ENCODE measurements at regions not wholly inside any gene's neighbourhood (a gene's known extent, or its start where the extent isn't known, plus 50 kb on each side); places are given as distances from the start of the nearest gene placed in this dataset.

DNA sequence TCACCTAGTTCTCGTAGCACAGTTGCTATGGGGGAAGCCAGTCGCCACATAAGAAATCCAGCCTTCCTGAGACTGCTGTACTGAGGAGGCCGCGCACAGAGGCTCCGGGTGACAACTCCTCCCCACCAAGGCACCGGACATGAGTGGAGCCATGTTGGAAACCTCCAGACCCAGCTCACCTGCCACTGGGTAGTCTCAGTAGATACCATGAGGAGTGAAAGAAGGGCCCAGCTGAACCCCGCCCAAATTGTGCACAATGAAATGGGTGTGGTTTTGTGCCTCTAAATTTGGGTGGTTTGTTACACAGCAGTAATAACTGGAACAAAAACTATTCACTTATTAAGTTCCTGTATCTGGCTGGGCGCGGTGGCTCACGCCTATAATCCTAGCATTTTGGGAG, 198.7 kb downstream of the BCOR start:
- Histone ChIP-seq H3K4me2 (ENCODE audit: low read depth, low read length, poor library complexity, severe bottlenecking) (no peak overlapping the region), H3K9me3 (ENCODE audit: insufficient read depth, low read length) (no peaks in the 10 kb centered on the region), H4K20me1 (ENCODE audit: low read depth, low read length) (no peaks in the 10 kb centered on the region), H3K4me3 (ENCODE audit: insufficient read depth, low read length, poor library complexity, severe bottlenecking) (no peak overlapping the region), H3K36me3 (ENCODE audit: low read length) (no peaks in the 10 kb centered on the region), H3K27ac (ENCODE audit: low read depth, low read length) (no peak overlapping the region), H2AFZ (ENCODE audit: low read depth, low read length, severe bottlenecking) (no peak overlapping the region), H3K27me3 (ENCODE audit: low read length) (no peaks in the 10 kb centered on the region), H3K9me2 (replicated peaks; ENCODE audit: insufficient read depth, low read length) (no peaks in the 10 kb centered on the region), H3K9ac (ENCODE audit: low read length) (no peak overlapping the region), H3F3A (ENCODE audit: insufficient read depth) (no peaks in the 10 kb centered on the region), H3K79me2 (ENCODE audit: insufficient read depth, low read length) (no peaks in the 10 kb centered on the region)
- TF ChIP-seq, protein P1, sequence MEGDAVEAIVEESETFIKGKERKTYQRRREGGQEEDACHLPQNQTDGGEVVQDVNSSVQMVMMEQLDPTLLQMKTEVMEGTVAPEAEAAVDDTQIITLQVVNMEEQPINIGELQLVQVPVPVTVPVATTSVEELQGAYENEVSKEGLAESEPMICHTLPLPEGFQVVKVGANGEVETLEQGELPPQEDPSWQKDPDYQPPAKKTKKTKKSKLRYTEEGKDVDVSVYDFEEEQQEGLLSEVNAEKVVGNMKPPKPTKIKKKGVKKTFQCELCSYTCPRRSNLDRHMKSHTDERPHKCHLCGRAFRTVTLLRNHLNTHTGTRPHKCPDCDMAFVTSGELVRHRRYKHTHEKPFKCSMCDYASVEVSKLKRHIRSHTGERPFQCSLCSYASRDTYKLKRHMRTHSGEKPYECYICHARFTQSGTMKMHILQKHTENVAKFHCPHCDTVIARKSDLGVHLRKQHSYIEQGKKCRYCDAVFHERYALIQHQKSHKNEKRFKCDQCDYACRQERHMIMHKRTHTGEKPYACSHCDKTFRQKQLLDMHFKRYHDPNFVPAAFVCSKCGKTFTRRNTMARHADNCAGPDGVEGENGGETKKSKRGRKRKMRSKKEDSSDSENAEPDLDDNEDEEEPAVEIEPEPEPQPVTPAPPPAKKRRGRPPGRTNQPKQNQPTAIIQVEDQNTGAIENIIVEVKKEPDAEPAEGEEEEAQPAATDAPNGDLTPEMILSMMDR (IDR thresholded peaks at IDR 0.05; ENCODE audit: insufficient read depth, low read length, poor library complexity, severe bottlenecking): no peak
- TF ChIP-seq EZH2phosphoT487 (conservative IDR thresholded peaks at IDR 0.05; ENCODE audit: low read length): no peak

DNA sequence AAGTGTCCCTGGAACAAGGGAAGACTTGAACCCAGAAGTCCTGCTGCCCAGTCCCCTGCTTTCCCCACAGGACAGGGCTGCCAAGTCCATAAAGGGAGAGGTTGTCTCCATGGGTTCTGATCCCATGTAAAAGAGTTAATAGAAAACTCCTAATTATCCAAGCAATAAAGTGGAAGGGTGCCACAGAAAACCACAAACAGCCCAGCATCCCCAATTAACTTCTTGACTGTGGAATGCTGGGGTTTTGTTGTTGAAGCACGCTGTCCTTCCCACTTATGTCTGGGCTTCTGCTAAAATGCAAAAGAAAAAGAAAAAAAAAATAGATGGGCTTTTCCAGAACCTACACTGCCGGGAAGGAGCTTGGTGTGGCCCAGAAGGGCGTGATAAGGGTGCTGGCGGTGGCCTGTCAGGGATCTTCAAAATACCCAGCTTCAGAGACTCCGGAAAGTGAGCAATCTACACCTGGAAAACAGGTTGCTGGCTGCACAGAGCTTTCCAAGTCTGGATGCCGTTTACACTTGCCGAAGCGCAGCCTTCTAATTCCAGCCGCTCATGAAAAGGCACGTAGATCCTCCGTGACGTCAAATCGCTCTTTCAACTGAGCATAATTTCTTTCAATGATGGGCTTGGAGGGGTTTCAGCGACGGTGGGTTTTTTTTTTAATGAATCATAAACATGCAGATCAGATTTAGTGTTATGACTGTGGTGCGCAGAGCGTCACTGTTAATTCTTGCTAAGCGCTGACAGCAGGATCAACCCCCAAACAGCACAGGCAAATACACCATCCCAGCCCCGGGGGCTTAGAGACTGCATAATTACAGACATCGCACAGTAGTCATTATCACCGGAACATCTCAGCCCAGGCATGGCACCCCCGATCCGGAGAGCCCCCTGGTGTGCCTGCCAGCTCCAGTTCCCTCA, 197.6 kb downstream of the BCOR start:
- Histone ChIP-seq H3K4me2 (ENCODE audit: low read depth, low read length, poor library complexity, severe bottlenecking) (no peak overlapping the region), H3K79me2 (ENCODE audit: insufficient read depth, low read length) (no peaks in the 10 kb centered on the region), H3K4me3 (ENCODE audit: insufficient read depth, low read length, poor library complexity, severe bottlenecking) (no peak overlapping the region), H3F3A (ENCODE audit: insufficient read depth) (no peaks in the 10 kb centered on the region), H3K36me3 (ENCODE audit: low read length) (no peaks in the 10 kb centered on the region), H4K20me1 (ENCODE audit: low read depth, low read length) (no peaks in the 10 kb centered on the region), H3K9me3 (ENCODE audit: insufficient read depth, low read length) (no peaks in the 10 kb centered on the region), H2AFZ (ENCODE audit: low read depth, low read length, severe bottlenecking) (no peak overlapping the region), H3K9ac (ENCODE audit: low read length) (no peak overlapping the region), H3K27ac (ENCODE audit: low read depth, low read length) (no peak overlapping the region), H3K9me2 (replicated peaks; ENCODE audit: insufficient read depth, low read length) (no peaks in the 10 kb centered on the region), H3K27me3 (ENCODE audit: low read length) (no peaks in the 10 kb centered on the region)
- TF ChIP-seq, protein P1 (IDR thresholded peaks at IDR 0.05; ENCODE audit: insufficient read depth, low read length, poor library complexity, severe bottlenecking): no peak
- no peak for TF ChIP-seq EZH2phosphoT487 (conservative IDR thresholded peaks at IDR 0.05; ENCODE audit: low read length)

DNA sequence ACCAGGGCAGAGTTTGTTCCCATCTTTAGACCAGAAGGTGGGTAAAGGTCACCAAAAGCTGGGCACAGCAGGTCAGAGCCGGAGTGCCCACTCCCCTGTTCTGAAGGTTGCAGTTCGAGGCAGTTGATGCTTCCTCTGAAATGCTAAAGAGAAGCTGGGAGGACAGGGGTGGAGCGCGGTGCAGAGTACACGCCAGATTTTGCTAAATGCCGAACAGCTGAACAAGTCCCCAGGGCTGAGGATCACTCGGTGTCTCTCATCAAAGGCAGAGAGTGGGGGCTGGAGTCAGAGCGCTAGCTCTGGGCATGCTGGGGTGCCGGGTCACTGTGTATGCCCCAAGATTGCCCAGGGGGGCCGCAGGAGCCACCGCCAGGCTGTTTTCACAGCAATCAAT, 197.0 kb downstream of the BCOR start:
- H3K9ac ChIP-seq (ENCODE audit: low read length): no peak overlapping the region
- no peaks in the 10 kb centered on the region for H3F3A ChIP-seq (ENCODE audit: insufficient read depth)
- no peak overlapping the region for H3K4me2 ChIP-seq (ENCODE audit: low read depth, low read length, poor library complexity, severe bottlenecking)
- H3K9me2 ChIP-seq (replicated peaks; ENCODE audit: insufficient read depth, low read length): no peaks in the 10 kb centered on the region
- no peaks in the 10 kb centered on the region for H4K20me1 ChIP-seq (ENCODE audit: low read depth, low read length)
- H3K36me3 ChIP-seq (ENCODE audit: low read length): no peaks in the 10 kb centered on the region
- H3K4me3 ChIP-seq (ENCODE audit: insufficient read depth, low read length, poor library complexity, severe bottlenecking): no peak overlapping the region
- TF ChIP-seq EZH2phosphoT487 (conservative IDR thresholded peaks at IDR 0.05; ENCODE audit: low read length): no peak
- TF ChIP-seq, protein P1 (IDR thresholded peaks at IDR 0.05; ENCODE audit: insufficient read depth, low read length, poor library complexity, severe bottlenecking): no peak
- no peaks in the 10 kb centered on the region for H3K79me2 ChIP-seq (ENCODE audit: insufficient read depth, low read length)
- no peak overlapping the region for H2AFZ ChIP-seq (ENCODE audit: low read depth, low read length, severe bottlenecking)
- H3K9me3 ChIP-seq (ENCODE audit: insufficient read depth, low read length): no peaks in the 10 kb centered on the region
- no peak overlapping the region for H3K27ac ChIP-seq (ENCODE audit: low read depth, low read length)
- no peaks in the 10 kb centered on the region for H3K27me3 ChIP-seq (ENCODE audit: low read length)
